GM10248 (cell line): ENCODE measurements at regions not wholly inside any gene's neighbourhood (a gene's known extent, or its start where the extent isn't known, plus 50 kb on each side); places are given as distances from the start of the nearest gene placed in this dataset.
"Not testable (repeated sequence)": the region's sequence is repeated elsewhere in the genome, so short reads cannot be mapped to it uniquely, and the experiment has no call there.

Source experiments
- CTCF ChIA-PET: fragments of 300-600 bp; sonication (Branson Sonifier 250); formaldehyde crosslinking; extraction: SDS; loops from one replicate; lab custom pipeline; 2021; ENCODE audit warnings: antibody characterized with exemption; lab: Yijun Ruan, JAX
- POLR2A ChIA-PET: fragments of 350-650 bp; sonication (Branson Sonifier 250); formaldehyde crosslinking; extraction: SDS; loops from one replicate; lab custom pipeline; 2020; ENCODE audit warnings: antibody characterized with exemption; lab: Yijun Ruan, JAX
- DNase-seq: peaks from one replicate; pipeline ENCODE4 v3.0.0; 2012; ENCODE audit errors: extremely low spot score
- CTCF ChIP-seq: IDR thresholded peaks from 2 replicates; pipeline ENCODE4 v1.5.1; 2012; ENCODE audit warnings: mild to moderate bottlenecking, low read depth; ENCODE audit errors: extremely low read depth, missing control alignments, control extremely low read depth

- POLR2A ChIA-PET, DNase-seq: not testable (repeated sequence)
- CTCF ChIA-PET, result interaction anchor here (0.9 to 1.4 kb wide), 7 partner anchors 138 to 740 kb away, joined by 3 to 5 read pairs (median 3); no protein-coding TSS in a partner anchor
These were observed 149.7 kb downstream of the TMEM121 start for GRCh38 chr14:105675905-105676670.

GRCh38 chr14:105678057-105678456 is 151.7 kb downstream of the TMEM121 start:
- DNase-seq, CTCF ChIA-PET, POLR2A ChIA-PET: not testable (repeated sequence)

GRCh38 chr14:105678996-105679958 is 152.9 kb downstream of the TMEM121 start:
- DNase-seq, POLR2A ChIA-PET: not testable (repeated sequence)
- CTCF ChIA-PET, result interaction anchor here (0.6 to 1.0 kb wide), 5 partner anchors 9 to 266 kb away, joined by 3 to 4 read pairs (median 3); no protein-coding TSS in a partner anchor

- CTCF ChIA-PET, result interaction anchor here (0.6 to 1.0 kb wide), 5 partner anchors 10 to 265 kb away, joined by 3 to 4 read pairs (median 3); no protein-coding TSS in a partner anchor
- DNase-seq, POLR2A ChIA-PET: not testable (repeated sequence)
These were observed 153.8 kb downstream of the TMEM121 start for GRCh38 chr14:105679959-105680735.

GRCh38 chr14:105680736-105681098 is 154.3 kb downstream of the TMEM121 start:
- CTCF ChIA-PET, DNase-seq, POLR2A ChIA-PET: not testable (repeated sequence)

GRCh38 chr14:105681606-105682185 is 155.3 kb downstream of the TMEM121 start:
- peak; percentile 24 for TF ChIP-seq CTCF
- CTCF ChIA-PET, POLR2A ChIA-PET, DNase-seq: not testable (repeated sequence)

- CTCF ChIA-PET, result not testable (repeated sequence)
These were observed 156.1 kb downstream of the TMEM121 start for GRCh38 chr14:105682442-105682841.

GRCh38 chr14:105682956-105683570 is 156.7 kb downstream of the TMEM121 start:
- CTCF ChIA-PET, result no interaction called here
- no peak for TF ChIP-seq CTCF
- no peak for DNase-seq
- POLR2A ChIA-PET, result no interaction called here

More at GRCh38 chr14:105682442-105682841, 156.1 kb downstream of the TMEM121 start:
- DNase-seq, POLR2A ChIA-PET: not testable (repeated sequence)

- CTCF ChIA-PET, POLR2A ChIA-PET: not testable (repeated sequence)
These were observed 157.7 kb downstream of the TMEM121 start for GRCh38 chr14:105684056-105684455.

GRCh38 chr14:105684597-105684996 is 158.2 kb downstream of the TMEM121 start:
- POLR2A ChIA-PET, CTCF ChIA-PET, DNase-seq: not testable (repeated sequence)

More at GRCh38 chr14:105684056-105684455, 157.7 kb downstream of the TMEM121 start:
- DNase-seq, result not testable (repeated sequence)
